ENCODE measurements at regions not wholly inside any gene's neighbourhood (a gene's known extent, or its start where the extent isn't known, plus 50 kb on each side); places are given as distances from the start of the nearest gene placed in this dataset.
A peak's percentile ranks its signal among the peaks of the same experiment; 100 is the strongest.

- H3K4me1 ChIP-seq (replicated peaks), result no peaks in the 10 kb centered on the region
- H3K36me3 ChIP-seq, result no peaks in the 10 kb centered on the region
- no peak overlapping the region for H3K27ac ChIP-seq
- H3K27me3 ChIP-seq (replicated peaks; ENCODE audit: insufficient read depth), result no peaks in the 10 kb centered on the region
- 59% methylated on average over 20 of the region's 20 CpGs for WGBS
- no peak for DNase-seq (ENCODE audit: low spot score)
- H3K4me3 ChIP-seq, result no peak overlapping the region
- TF ChIP-seq POLR2AphosphoS5 (IDR thresholded peaks at IDR 0.05), result no peak
- TF ChIP-seq POLR2A (IDR thresholded peaks at IDR 0.05), result no peak
- TF ChIP-seq CTCF (IDR thresholded peaks at IDR 0.05), result peak in 1 of 4 experiments; percentile 39
- no peaks in the 10 kb centered on the region for H3K9me3 ChIP-seq
- intact Hi-C loops (cut with DNase I), result loop anchor here (5.0 kb wide), 1 partner anchor 111 kb away; no protein-coding TSS in a partner anchor
Observed at GRCh38 chr12:93990832-93991803, 157.3 kb upstream of the PLXNC1 start.

DNA sequence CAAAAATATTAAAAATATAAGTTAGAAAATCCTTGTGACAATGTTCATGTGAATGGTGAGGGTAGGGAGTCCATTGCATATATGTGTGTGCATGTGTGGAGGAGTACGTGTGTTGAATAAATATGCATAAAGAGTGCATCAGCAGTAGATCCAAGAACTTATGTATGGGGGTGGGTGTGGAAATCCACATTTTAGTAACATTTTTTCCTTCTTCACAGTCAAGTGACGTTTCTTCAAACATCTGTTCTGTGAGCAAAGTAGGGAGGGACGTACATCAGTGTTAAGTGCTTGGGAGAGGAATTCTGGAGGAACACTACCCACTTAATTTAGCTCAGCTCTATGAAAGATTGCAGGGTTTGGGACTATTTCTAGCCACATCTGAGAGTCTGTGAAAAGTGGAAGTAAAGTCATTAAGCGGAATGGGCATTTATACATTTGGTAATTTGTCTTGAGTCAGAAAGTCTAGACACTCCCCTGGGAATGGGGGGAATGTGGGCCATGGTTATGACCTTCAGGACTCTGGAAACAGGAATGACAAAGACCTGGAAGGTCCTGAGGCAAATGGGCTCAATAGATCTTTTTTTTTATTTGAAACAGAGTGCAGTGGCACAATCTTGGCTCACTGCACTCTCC lies 156.4 kb upstream of the PLXNC1 start:
- no peak for DNase-seq (ENCODE audit: low spot score)
- Histone ChIP-seq H3K4me1 (replicated peaks) (no peaks in the 10 kb centered on the region), H3K4me3 (no peak overlapping the region), H3K27me3 (replicated peaks; ENCODE audit: insufficient read depth) (no peaks in the 10 kb centered on the region), H3K36me3 (no peaks in the 10 kb centered on the region), H3K9me3 (no peaks in the 10 kb centered on the region), H3K27ac (no peak overlapping the region)
- intact Hi-C loops (cut with DNase I), result loop anchor here (5.0 kb wide), 1 partner anchor 110 kb away; no protein-coding TSS in a partner anchor
- TF ChIP-seq POLR2AphosphoS5 (IDR thresholded peaks at IDR 0.05) (no peak), CTCF (IDR thresholded peaks at IDR 0.05) (no peak), POLR2A (IDR thresholded peaks at IDR 0.05) (no peak)
- 94% methylated on average over 4 of the region's 4 CpGs for WGBS

DNA sequence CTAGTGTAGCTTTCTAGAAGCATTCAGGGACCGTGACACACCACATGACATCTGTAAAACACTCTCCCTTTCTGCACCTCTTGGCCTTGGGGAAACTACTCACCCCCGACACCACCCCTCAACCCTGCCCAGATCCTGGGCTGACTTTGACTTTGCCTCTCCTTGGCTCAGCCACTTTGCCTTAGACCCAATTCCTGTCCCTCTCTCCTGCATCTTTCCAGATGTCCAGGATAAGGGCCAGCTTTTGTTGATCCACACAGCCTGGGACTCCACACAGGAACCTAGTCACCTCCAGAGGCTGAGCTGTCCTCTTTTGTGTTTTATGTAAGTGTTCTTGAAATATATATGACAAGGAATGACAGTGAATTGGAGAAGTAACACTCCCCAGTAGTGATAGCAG lies 153.7 kb upstream of the PLXNC1 start:
- Histone ChIP-seq H3K27ac (no peak overlapping the region), H3K4me1 (replicated peaks) (no peaks in the 10 kb centered on the region), H3K4me3 (no peak overlapping the region), H3K36me3 (no peaks in the 10 kb centered on the region), H3K27me3 (replicated peaks; ENCODE audit: insufficient read depth) (no peaks in the 10 kb centered on the region), H3K9me3 (no peaks in the 10 kb centered on the region)
- 48% methylated on average over 2 of the region's 2 CpGs for WGBS
- TF ChIP-seq POLR2AphosphoS5 (IDR thresholded peaks at IDR 0.05) (no peak), POLR2A (IDR thresholded peaks at IDR 0.05) (no peak), CTCF (IDR thresholded peaks at IDR 0.05) (no peak)
- intact Hi-C loops (cut with DNase I), result loop anchor here (5.0 kb wide), 1 partner anchor 108 kb away; no protein-coding TSS in a partner anchor
- no peak for DNase-seq (ENCODE audit: low spot score)

GRCh38 chr12:93996321-93996720 lies 152.1 kb upstream of the PLXNC1 start:
- intact Hi-C loops (cut with DNase I), result no loop called here
- Histone ChIP-seq H3K9me3 (no peaks in the 10 kb centered on the region), H3K4me1 (replicated peaks) (no peaks in the 10 kb centered on the region), H3K36me3 (no peaks in the 10 kb centered on the region), H3K27ac (no peak overlapping the region), H3K27me3 (replicated peaks; ENCODE audit: insufficient read depth) (no peaks in the 10 kb centered on the region), H3K4me3 (no peak overlapping the region)
- no peak for DNase-seq (ENCODE audit: low spot score)
- no peak for TF ChIP-seq POLR2A (IDR thresholded peaks at IDR 0.05)
- TF ChIP-seq CTCF (IDR thresholded peaks at IDR 0.05), result no peak
- no peak for TF ChIP-seq POLR2AphosphoS5 (IDR thresholded peaks at IDR 0.05)
- WGBS, result 64% methylated on average over 1 of the region's 1 CpG
